ENCODE measurements at regions not wholly inside any gene's neighbourhood (a gene's known extent, or its start where the extent isn't known, plus 50 kb on each side); places are given as distances from the start of the nearest gene placed in this dataset.

- TF ChIP-seq ZFX (IDR thresholded peaks at IDR 0.05) (no peak), CTCF (conservative IDR thresholded peaks at IDR 0.05) (no peak)
Measured at GRCh38 chr13:95497381-95497807, 55.1 kb upstream of the CLDN10 start.

All from C4-2B (cell line).